ENCODE measurements at regions not wholly inside any gene's neighbourhood (a gene's known extent, or its start where the extent isn't known, plus 50 kb on each side); places are given as distances from the start of the nearest gene placed in this dataset.

GRCh38 chr6:95293257-95293656, 284.1 kb upstream of the MANEA start:
- TF ChIP-seq CTCF (IDR thresholded peaks at IDR 0.05 in 2 of 3, conservative IDR thresholded peaks at IDR 0.05 in 1 of 3; ENCODE audit: control insufficient read depth in 2 of 3, extremely low read depth in 1 of 3, insufficient read depth in 1 of 3, low read depth in 3 of 3, low read length in 3 of 3) (no peak), EZH2 (IDR thresholded peaks at IDR 0.05; ENCODE audit: borderline replicate concordance, control insufficient read depth, low read depth, low read length) (no peak), FOXM1 (IDR thresholded peaks at IDR 0.05; ENCODE audit: low read depth, low read length) (no peak), SIX5 (IDR thresholded peaks at IDR 0.05; ENCODE audit: low read depth, low read length, severe bottlenecking) (no peak), SRF (IDR thresholded peaks at IDR 0.05; ENCODE audit: low read depth in 2 of 2, low read length in 2 of 2) (no peak), USF1 (IDR thresholded peaks at IDR 0.05; ENCODE audit: borderline replicate concordance, extremely low read length, insufficient read depth, low read depth, low read length) (no peak), PRDM15 (CRISPR knock-in tag; IDR thresholded peaks at IDR 0.05) (no peak), BCL11A (IDR thresholded peaks at IDR 0.05; ENCODE audit: low read depth, low read length) (no peak), TARDBP (IDR thresholded peaks at IDR 0.05; ENCODE audit: borderline replicate concordance) (no peak), CEBPB (IDR thresholded peaks at IDR 0.05; ENCODE audit: borderline replicate concordance in 1 of 2, low read depth in 2 of 2, low read length in 2 of 2) (no peak), KDM1A (IDR thresholded peaks at IDR 0.05; ENCODE audit: borderline replicate concordance) (no peak), ZNF384 (IDR thresholded peaks at IDR 0.05; ENCODE audit: borderline replicate concordance, low read depth, low read length) (no peak), E2F8 (IDR thresholded peaks at IDR 0.05; ENCODE audit: low read depth, partially characterized antibody) (no peak), ATF2 (IDR thresholded peaks at IDR 0.05; ENCODE audit: low read length) (no peak)

All from GM12878 (cell line).